ENCODE measurements at regions not wholly inside any gene's neighbourhood (a gene's known extent, or its start where the extent isn't known, plus 50 kb on each side); places are given as distances from the start of the nearest gene placed in this dataset.

DNA sequence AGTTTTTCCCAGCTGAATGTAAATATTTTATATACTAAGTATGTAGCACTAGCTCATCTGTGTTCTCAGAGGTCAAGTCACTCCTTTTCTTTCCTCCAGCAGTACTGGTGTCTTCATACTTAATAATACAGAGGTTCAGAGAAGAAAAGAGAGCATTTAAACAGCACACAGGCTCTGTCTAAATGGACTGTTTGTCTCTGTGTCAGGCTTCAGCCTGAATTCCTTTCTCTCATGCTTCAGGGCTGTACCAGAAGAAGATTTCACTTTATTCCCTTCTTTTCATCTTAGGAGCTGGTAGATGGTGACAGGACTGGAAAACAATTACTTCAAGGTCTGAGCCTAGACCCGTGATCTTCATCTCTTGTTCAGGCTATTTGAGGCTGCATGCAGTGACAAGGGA is 51.4 kb upstream of the LYZL2 start:
- H3K27me3 ChIP-seq (ENCODE audit: control insufficient read depth in 1 of 2, insufficient read depth in 2 of 2, low read length in 2 of 2), result no peaks in the 10 kb centered on the region
- no peak overlapping the region for H3K4me3 ChIP-seq (ENCODE audit: low read depth in 1 of 2, low read length in 2 of 2)
- H3K9ac ChIP-seq (ENCODE audit: low read length), result no peak overlapping the region
- H3K4me1 ChIP-seq (ENCODE audit: insufficient read depth, low read length), result no peaks in the 10 kb centered on the region
- H3K36me3 ChIP-seq (ENCODE audit: insufficient read depth, low read length), result no peaks in the 10 kb centered on the region
- no peak overlapping the region for H3K27ac ChIP-seq (ENCODE audit: low read depth, low read length)
- H3K9me3 ChIP-seq (ENCODE audit: low read length), result no peaks in the 10 kb centered on the region
